ENCODE measurements at regions not wholly inside any gene's neighbourhood (a gene's known extent, or its start where the extent isn't known, plus 50 kb on each side); places are given as distances from the start of the nearest gene placed in this dataset.

- Histone ChIP-seq H3K4me2 (ENCODE audit: extremely low read depth, insufficient read depth, low read length) (no peak overlapping the region), H3K36me3 (ENCODE audit: control insufficient read depth, insufficient read depth, low read length) (no peaks in the 10 kb centered on the region), H3K79me2 (ENCODE audit: control insufficient read depth, insufficient read depth, low read length) (no peaks in the 10 kb centered on the region), H3K27ac (ENCODE audit: insufficient read depth, low read length) (no peak overlapping the region), H3K4me1 (ENCODE audit: control insufficient read depth, extremely low read depth, insufficient read depth, low read length) (no peaks in the 10 kb centered on the region), H2AFZ (ENCODE audit: low read length) (no peak overlapping the region), H4K20me1 (ENCODE audit: control insufficient read depth, extremely low read depth, insufficient read depth, low read length) (no peaks in the 10 kb centered on the region), H3K9me3 (ENCODE audit: control insufficient read depth, insufficient read depth, low read depth, low read length) (no peaks in the 10 kb centered on the region), H3K9ac (ENCODE audit: insufficient read depth, low read length) (no peak overlapping the region), H3K4me3 (replicated peaks in 1 of 4; ENCODE audit: control extremely low read depth in 1 of 4, insufficient read depth in 1 of 4, low read depth in 3 of 4, low read length in 4 of 4) (no peak overlapping the region), H3K27me3 (ENCODE audit: control insufficient read depth, insufficient read depth, low read length) (no peaks in the 10 kb centered on the region)
- DNase-seq (ENCODE audit: low read depth in 2 of 2), result no peak
- TF ChIP-seq, protein P1, sequence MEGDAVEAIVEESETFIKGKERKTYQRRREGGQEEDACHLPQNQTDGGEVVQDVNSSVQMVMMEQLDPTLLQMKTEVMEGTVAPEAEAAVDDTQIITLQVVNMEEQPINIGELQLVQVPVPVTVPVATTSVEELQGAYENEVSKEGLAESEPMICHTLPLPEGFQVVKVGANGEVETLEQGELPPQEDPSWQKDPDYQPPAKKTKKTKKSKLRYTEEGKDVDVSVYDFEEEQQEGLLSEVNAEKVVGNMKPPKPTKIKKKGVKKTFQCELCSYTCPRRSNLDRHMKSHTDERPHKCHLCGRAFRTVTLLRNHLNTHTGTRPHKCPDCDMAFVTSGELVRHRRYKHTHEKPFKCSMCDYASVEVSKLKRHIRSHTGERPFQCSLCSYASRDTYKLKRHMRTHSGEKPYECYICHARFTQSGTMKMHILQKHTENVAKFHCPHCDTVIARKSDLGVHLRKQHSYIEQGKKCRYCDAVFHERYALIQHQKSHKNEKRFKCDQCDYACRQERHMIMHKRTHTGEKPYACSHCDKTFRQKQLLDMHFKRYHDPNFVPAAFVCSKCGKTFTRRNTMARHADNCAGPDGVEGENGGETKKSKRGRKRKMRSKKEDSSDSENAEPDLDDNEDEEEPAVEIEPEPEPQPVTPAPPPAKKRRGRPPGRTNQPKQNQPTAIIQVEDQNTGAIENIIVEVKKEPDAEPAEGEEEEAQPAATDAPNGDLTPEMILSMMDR (conservative IDR thresholded peaks at IDR 0.05 in 1 of 2, IDR thresholded peaks at IDR 0.05 in 1 of 2; ENCODE audit: low read depth in 1 of 2, low read length in 2 of 2), result no peak
- no peak for TF ChIP-seq EZH2 (IDR thresholded peaks at IDR 0.05; ENCODE audit: low read length, missing control alignments)
Observed at GRCh38 chr4:91795947-91796346, 507.8 kb upstream of the GRID2 start.

DNA sequence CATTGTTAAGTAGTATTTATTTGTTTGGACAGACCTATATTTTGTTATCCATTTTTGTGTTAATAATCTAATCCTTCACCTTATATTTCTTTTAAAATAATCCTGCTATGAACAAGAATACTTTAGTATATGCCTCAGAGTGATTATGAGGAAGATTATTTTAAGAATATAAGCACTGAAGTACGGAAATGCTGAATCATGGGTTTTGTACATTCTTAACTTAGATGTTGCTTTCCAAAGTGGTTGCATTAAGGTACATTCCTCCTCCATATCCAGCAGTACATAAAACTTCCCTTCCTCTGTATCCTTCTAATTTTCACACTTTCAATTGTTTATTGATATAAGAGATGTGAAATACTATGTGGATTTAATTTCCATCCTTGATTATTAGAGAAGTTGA is 491.4 kb upstream of the GRID2 start:
- no peaks in the 10 kb centered on the region for H4K20me1 ChIP-seq (ENCODE audit: control insufficient read depth, extremely low read depth, insufficient read depth, low read length)
- no peaks in the 10 kb centered on the region for H3K4me1 ChIP-seq (ENCODE audit: control insufficient read depth, extremely low read depth, insufficient read depth, low read length)
- H3K4me2 ChIP-seq (ENCODE audit: extremely low read depth, insufficient read depth, low read length), result no peak overlapping the region
- H3K79me2 ChIP-seq (ENCODE audit: control insufficient read depth, insufficient read depth, low read length), result no peaks in the 10 kb centered on the region
- DNase-seq (ENCODE audit: low read depth in 2 of 2), result no peak
- H2AFZ ChIP-seq (ENCODE audit: low read length), result no peak overlapping the region
- no peaks in the 10 kb centered on the region for H3K36me3 ChIP-seq (ENCODE audit: control insufficient read depth, insufficient read depth, low read length)
- H3K9me3 ChIP-seq (ENCODE audit: control insufficient read depth, insufficient read depth, low read depth, low read length), result no peaks in the 10 kb centered on the region
- TF ChIP-seq, protein P1 (conservative IDR thresholded peaks at IDR 0.05 in 1 of 2, IDR thresholded peaks at IDR 0.05 in 1 of 2; ENCODE audit: low read depth in 1 of 2, low read length in 2 of 2), result no peak
- TF ChIP-seq EZH2 (IDR thresholded peaks at IDR 0.05; ENCODE audit: low read length, missing control alignments), result no peak
- no peak overlapping the region for H3K9ac ChIP-seq (ENCODE audit: insufficient read depth, low read length)
- no peaks in the 10 kb centered on the region for H3K27me3 ChIP-seq (ENCODE audit: control insufficient read depth, insufficient read depth, low read length)
- no peak overlapping the region for H3K27ac ChIP-seq (ENCODE audit: insufficient read depth, low read length)
- no peak overlapping the region for H3K4me3 ChIP-seq (replicated peaks in 1 of 4; ENCODE audit: control extremely low read depth in 1 of 4, insufficient read depth in 1 of 4, low read depth in 3 of 4, low read length in 4 of 4)

DNA sequence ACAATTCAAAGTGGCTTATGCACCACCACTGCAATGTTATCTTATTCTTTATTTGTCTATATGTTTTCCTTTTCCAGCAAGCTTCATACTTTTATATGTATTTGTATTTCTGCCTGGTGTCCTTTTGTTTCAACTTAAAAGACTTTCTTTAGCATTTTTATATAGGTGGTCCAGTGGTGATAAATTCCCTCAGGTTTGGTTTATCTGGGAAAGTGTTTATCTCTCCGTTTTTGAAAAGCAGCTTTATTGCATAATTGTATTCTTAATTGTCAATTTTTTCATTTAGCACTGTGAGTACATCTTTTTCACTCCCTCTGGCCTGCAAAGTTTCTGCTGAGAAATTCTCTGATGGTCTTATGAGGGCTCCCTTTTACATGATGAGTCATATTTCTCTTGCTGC is 479.0 kb upstream of the GRID2 start:
- Histone ChIP-seq H2AFZ (ENCODE audit: low read length) (no peak overlapping the region), H3K36me3 (ENCODE audit: control insufficient read depth, insufficient read depth, low read length) (no peaks in the 10 kb centered on the region), H3K9ac (ENCODE audit: insufficient read depth, low read length) (no peak overlapping the region), H3K27ac (ENCODE audit: insufficient read depth, low read length) (no peak overlapping the region), H3K4me3 (replicated peaks in 1 of 4; ENCODE audit: control extremely low read depth in 1 of 4, insufficient read depth in 1 of 4, low read depth in 3 of 4, low read length in 4 of 4) (no peak overlapping the region), H3K4me2 (ENCODE audit: extremely low read depth, insufficient read depth, low read length) (no peak overlapping the region), H3K9me3 (ENCODE audit: control insufficient read depth, insufficient read depth, low read depth, low read length) (no peaks in the 10 kb centered on the region), H4K20me1 (ENCODE audit: control insufficient read depth, extremely low read depth, insufficient read depth, low read length) (no peaks in the 10 kb centered on the region), H3K79me2 (ENCODE audit: control insufficient read depth, insufficient read depth, low read length) (no peaks in the 10 kb centered on the region), H3K4me1 (ENCODE audit: control insufficient read depth, extremely low read depth, insufficient read depth, low read length) (no peaks in the 10 kb centered on the region), H3K27me3 (ENCODE audit: control insufficient read depth, insufficient read depth, low read length) (no peaks in the 10 kb centered on the region)
- no peak for DNase-seq (ENCODE audit: low read depth in 2 of 2)
- no peak for TF ChIP-seq EZH2 (IDR thresholded peaks at IDR 0.05; ENCODE audit: low read length, missing control alignments)
- TF ChIP-seq, protein P1 (conservative IDR thresholded peaks at IDR 0.05 in 1 of 2, IDR thresholded peaks at IDR 0.05 in 1 of 2; ENCODE audit: low read depth in 1 of 2, low read length in 2 of 2), result no peak
